ENCODE measurements at regions not wholly inside any gene's neighbourhood (a gene's known extent, or its start where the extent isn't known, plus 50 kb on each side); places are given as distances from the start of the nearest gene placed in this dataset.
"Not testable (repeated sequence)": the region's sequence is repeated elsewhere in the genome, so short reads cannot be mapped to it uniquely, and the experiment has no call there.

GRCh38 chr12:68435816-68436215, 103.7 kb upstream of the MDM1 start:
- Mint-ChIP-seq H3K4me1 (peaks cover 6% of the 10 kb centered on the region), H3K9me3 (peaks cover 3% of the 10 kb centered on the region), H3K27me3 (no peaks in the 10 kb centered on the region), H3K27ac (no peak overlapping the region), H3K36me3 (ENCODE audit: low read depth) (peaks cover 11% of the 10 kb centered on the region), H3K4me3 (no peak overlapping the region)
- DNase-seq (no peak), ATAC-seq (ENCODE audit: low read depth) (no peak)
- intact Hi-C loops (cut with micrococcal nuclease): no loop called here
- ChIA-PET CTCF (no interaction called here), POLR2A (interaction anchor here (0.5 kb wide), 1 partner anchor 42 kb away, joined by 5 read pairs; no protein-coding TSS in a partner anchor)
- TF ChIP-seq CTCF (IDR thresholded peaks at IDR 0.05): no peak

- Mint-ChIP-seq H3K27me3 (no peaks in the 10 kb centered on the region), H3K4me3 (no peak overlapping the region), H3K4me1 (peaks cover 24% of the 10 kb centered on the region), H3K9me3 (peaks cover 6% of the 10 kb centered on the region), H3K36me3 (ENCODE audit: low read depth) (peaks cover 4% of the 10 kb centered on the region), H3K27ac (no peak overlapping the region)
- ATAC-seq (ENCODE audit: low read depth) (no peak), DNase-seq (no peak)
- intact Hi-C loops (cut with micrococcal nuclease): no loop called here
- no peak for TF ChIP-seq CTCF (IDR thresholded peaks at IDR 0.05)
- ChIA-PET CTCF (no interaction called here), POLR2A (no interaction called here)
Observed at GRCh38 chr12:68438601-68439000, 106.4 kb upstream of the MDM1 start.

- TF ChIP-seq CTCF (IDR thresholded peaks at IDR 0.05): no peak
- DNase-seq (no peak), ATAC-seq (ENCODE audit: low read depth) (no peak)
- intact Hi-C loops (cut with micrococcal nuclease): no loop called here
- Mint-ChIP-seq H3K27ac (no peak overlapping the region), H3K4me1 (peaks cover 34% of the 10 kb centered on the region), H3K4me3 (no peak overlapping the region), H3K9me3 (peaks cover 9% of the 10 kb centered on the region), H3K27me3 (no peaks in the 10 kb centered on the region), H3K36me3 (ENCODE audit: low read depth) (peaks cover 5% of the 10 kb centered on the region)
- ChIA-PET POLR2A (no interaction called here), CTCF (no interaction called here)
Observed at GRCh38 chr12:68439368-68440045, 107.3 kb upstream of the MDM1 start.

GRCh38 chr12:68440068-68440581, 108.0 kb upstream of the MDM1 start:
- ATAC-seq (ENCODE audit: low read depth): no peak

GRCh38 chr12:68441167-68441566, 109.0 kb upstream of the MDM1 start:
- Mint-ChIP-seq H3K27ac (no peak overlapping the region), H3K27me3 (no peaks in the 10 kb centered on the region), H3K36me3 (ENCODE audit: low read depth) (peaks cover 5% of the 10 kb centered on the region), H3K4me1 (peaks cover 48% of the 10 kb centered on the region), H3K9me3 (peaks cover 9% of the 10 kb centered on the region), H3K4me3 (no peak overlapping the region)
- DNase-seq (no peak), ATAC-seq (ENCODE audit: low read depth) (no peak)
- intact Hi-C loops (cut with micrococcal nuclease): no loop called here
- no peak for TF ChIP-seq CTCF (IDR thresholded peaks at IDR 0.05)
- POLR2A ChIA-PET: no interaction called here
- CTCF ChIA-PET: no interaction called here

More at GRCh38 chr12:68440068-68440581, 108.0 kb upstream of the MDM1 start:
- H3K36me3 Mint-ChIP-seq (ENCODE audit: low read depth): peaks cover 5% of the 10 kb centered on the region
- ChIA-PET POLR2A (interaction anchor here (0.7 kb wide), 2 partner anchors 10 to 54 kb away, joined by 4 to 5 read pairs; no protein-coding TSS in a partner anchor), CTCF (no interaction called here)
- H3K4me1 Mint-ChIP-seq: peaks cover 40% of the 10 kb centered on the region
- no peak for DNase-seq
- H3K9me3 Mint-ChIP-seq: peaks cover 11% of the 10 kb centered on the region
- intact Hi-C loops (cut with micrococcal nuclease): no loop called here
- no peaks in the 10 kb centered on the region for H3K27me3 Mint-ChIP-seq
- TF ChIP-seq CTCF (IDR thresholded peaks at IDR 0.05): no peak
- H3K27ac Mint-ChIP-seq: no peak overlapping the region
- H3K4me3 Mint-ChIP-seq: no peak overlapping the region

GRCh38 chr12:68442353-68442972, 110.3 kb upstream of the MDM1 start:
- DNase-seq; CTCF ChIA-PET; H3K27ac Mint-ChIP-seq; H3K4me3 Mint-ChIP-seq; ATAC-seq (ENCODE audit: low read depth); H3K9me3 Mint-ChIP-seq; H3K27me3 Mint-ChIP-seq; H3K36me3 Mint-ChIP-seq (ENCODE audit: low read depth); intact Hi-C loops (cut with micrococcal nuclease): not testable (repeated sequence)
- peaks cover 59% of the 10 kb centered on the region for H3K4me1 Mint-ChIP-seq
- POLR2A ChIA-PET: interaction anchor here (0.7 to 0.9 kb wide), 3 partner anchors 68 to 466 kb away, joined by 4 to 5 read pairs (median 4); no protein-coding TSS in a partner anchor

- CTCF ChIA-PET; H3K27me3 Mint-ChIP-seq; H3K36me3 Mint-ChIP-seq (ENCODE audit: low read depth); intact Hi-C loops (cut with micrococcal nuclease); DNase-seq; ATAC-seq (ENCODE audit: low read depth); POLR2A ChIA-PET; H3K27ac Mint-ChIP-seq; H3K9me3 Mint-ChIP-seq: not testable (repeated sequence)
- H3K4me1 Mint-ChIP-seq: peaks cover 70% of the 10 kb centered on the region
- peak overlapping the region; percentile 0 for H3K4me3 Mint-ChIP-seq
Observed at GRCh38 chr12:68443695-68444094, 111.5 kb upstream of the MDM1 start.
